Loucy (cell line): ENCODE measurements at regions not wholly inside any gene's neighbourhood (a gene's known extent, or its start where the extent isn't known, plus 50 kb on each side); places are given as distances from the start of the nearest gene placed in this dataset.

Source experiments
- CTCF ChIP-seq: fragments of 200-600 bp; sonication (generic); conservative IDR thresholded peaks from 2 replicates; pipeline ENCODE4 v1.5.1; 2014; ENCODE audit warnings: mild to moderate bottlenecking, antibody characterized with exemption, low read length
- EZH2phosphoT487 ChIP-seq: fragments of 200-600 bp; IDR thresholded peaks from 2 replicates; pipeline ENCODE4 v1.6.1; 2018; ENCODE audit warnings: antibody characterized with exemption, mild to moderate bottlenecking, moderate library complexity, borderline replicate concordance

GRCh38 chr18:44556296-44556695 lies 124.4 kb upstream of the SETBP1 start:
- no peak for TF ChIP-seq CTCF
- no peak for TF ChIP-seq EZH2phosphoT487
